ENCODE measurements at regions not wholly inside any gene's neighbourhood (a gene's known extent, or its start where the extent isn't known, plus 50 kb on each side); places are given as distances from the start of the nearest gene placed in this dataset.

DNA sequence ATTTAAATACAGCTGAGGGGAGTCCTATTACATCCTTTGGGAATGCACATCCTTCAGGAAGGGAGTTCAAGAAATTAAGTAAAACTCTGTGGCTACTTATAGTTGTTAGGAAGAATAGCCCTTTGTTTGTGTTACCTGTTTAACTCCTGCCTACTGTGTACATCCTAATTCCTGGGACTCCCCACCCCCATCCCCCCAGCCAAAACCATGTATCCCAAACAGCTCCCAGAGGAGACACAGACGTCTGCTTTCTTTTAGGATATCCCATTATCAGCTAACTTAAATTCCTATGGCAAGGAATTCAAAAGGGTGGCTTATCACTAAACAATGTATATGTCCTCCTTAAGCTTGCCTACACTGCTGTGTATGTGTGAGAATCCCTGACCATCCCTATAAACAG lies 581.7 kb downstream of the DIPK2A start:
- H3K27ac ChIP-seq, result no peak overlapping the region
- no peak for DNase-seq
- H3K27me3 ChIP-seq, result no peaks in the 10 kb centered on the region
- ATAC-seq, result no peak
- TF ChIP-seq POLR2A (IDR thresholded peaks at IDR 0.05), result no peak
- TF ChIP-seq, protein P1, sequence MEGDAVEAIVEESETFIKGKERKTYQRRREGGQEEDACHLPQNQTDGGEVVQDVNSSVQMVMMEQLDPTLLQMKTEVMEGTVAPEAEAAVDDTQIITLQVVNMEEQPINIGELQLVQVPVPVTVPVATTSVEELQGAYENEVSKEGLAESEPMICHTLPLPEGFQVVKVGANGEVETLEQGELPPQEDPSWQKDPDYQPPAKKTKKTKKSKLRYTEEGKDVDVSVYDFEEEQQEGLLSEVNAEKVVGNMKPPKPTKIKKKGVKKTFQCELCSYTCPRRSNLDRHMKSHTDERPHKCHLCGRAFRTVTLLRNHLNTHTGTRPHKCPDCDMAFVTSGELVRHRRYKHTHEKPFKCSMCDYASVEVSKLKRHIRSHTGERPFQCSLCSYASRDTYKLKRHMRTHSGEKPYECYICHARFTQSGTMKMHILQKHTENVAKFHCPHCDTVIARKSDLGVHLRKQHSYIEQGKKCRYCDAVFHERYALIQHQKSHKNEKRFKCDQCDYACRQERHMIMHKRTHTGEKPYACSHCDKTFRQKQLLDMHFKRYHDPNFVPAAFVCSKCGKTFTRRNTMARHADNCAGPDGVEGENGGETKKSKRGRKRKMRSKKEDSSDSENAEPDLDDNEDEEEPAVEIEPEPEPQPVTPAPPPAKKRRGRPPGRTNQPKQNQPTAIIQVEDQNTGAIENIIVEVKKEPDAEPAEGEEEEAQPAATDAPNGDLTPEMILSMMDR (IDR thresholded peaks at IDR 0.05), result no peak
- no peaks in the 10 kb centered on the region for H3K9me3 ChIP-seq
- intact Hi-C loops (cut with DNase I), result no loop called here
- H3K4me3 ChIP-seq, result no peak overlapping the region
- 67 to 71% methylated on average over 1 of the region's 1 CpG for WGBS, 2 donors
- no peaks in the 10 kb centered on the region for H3K4me1 ChIP-seq
- no peaks in the 10 kb centered on the region for H3K36me3 ChIP-seq (replicated peaks in 1 of 2; ENCODE audit: insufficient read depth in 1 of 2, low read depth in 2 of 2)

DNA sequence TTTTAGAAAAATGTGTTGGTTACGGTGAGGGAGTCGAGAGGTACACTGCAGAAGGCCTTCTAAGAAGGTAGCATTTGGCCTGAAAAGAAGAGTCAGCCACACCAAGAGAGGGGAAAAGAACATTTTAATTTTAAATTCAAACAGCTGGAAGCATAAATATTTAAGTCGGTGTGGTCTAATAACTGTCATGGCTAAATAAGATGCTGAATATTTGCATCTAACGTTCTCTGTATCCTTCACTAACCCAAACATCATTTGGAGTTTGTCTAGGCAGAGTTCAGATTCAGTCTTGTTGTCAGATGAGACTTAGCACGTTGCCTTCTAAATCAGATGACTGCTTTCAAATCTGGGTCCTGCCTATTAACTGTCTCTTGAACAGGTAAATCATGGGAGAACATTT lies 583.3 kb downstream of the DIPK2A start:
- DNase-seq, result no peak
- intact Hi-C loops (cut with DNase I), result no loop called here
- Histone ChIP-seq H3K4me1 (no peaks in the 10 kb centered on the region), H3K36me3 (replicated peaks in 1 of 2; ENCODE audit: insufficient read depth in 1 of 2, low read depth in 2 of 2) (no peaks in the 10 kb centered on the region), H3K4me3 (no peak overlapping the region), H3K27ac (no peak overlapping the region), H3K27me3 (no peaks in the 10 kb centered on the region), H3K9me3 (no peaks in the 10 kb centered on the region)
- ATAC-seq, result no peak
- TF ChIP-seq, protein P1 (IDR thresholded peaks at IDR 0.05), result no peak
- no peak for TF ChIP-seq POLR2A (IDR thresholded peaks at IDR 0.05)
- WGBS, 2 donors, result 75 to 81% methylated on average over 5 of the region's 5 CpGs

DNA sequence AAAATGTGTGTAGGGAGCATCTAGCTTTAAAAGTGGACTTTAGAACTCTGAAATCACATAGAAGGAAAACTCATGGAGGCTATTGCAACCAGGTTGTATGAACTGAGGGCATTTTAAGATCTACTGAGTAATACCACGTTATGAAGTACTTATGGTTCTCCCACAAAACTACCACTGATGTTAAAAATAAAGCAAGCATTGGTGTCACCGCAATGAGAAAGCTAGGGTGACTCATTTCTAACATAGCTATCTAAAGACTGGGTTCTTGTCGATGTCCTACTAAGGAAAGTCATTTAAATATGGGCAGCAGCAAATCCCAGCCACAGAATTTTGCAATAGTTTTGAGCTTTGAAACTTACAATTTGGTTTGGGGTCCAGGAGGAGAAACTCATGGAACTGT lies 584.8 kb downstream of the DIPK2A start:
- no peaks in the 10 kb centered on the region for H3K9me3 ChIP-seq
- no peak for ATAC-seq
- no peaks in the 10 kb centered on the region for H3K4me1 ChIP-seq
- H3K27me3 ChIP-seq, result no peaks in the 10 kb centered on the region
- WGBS, 2 donors, result 77 to 78% methylated on average over 3 of the region's 3 CpGs
- TF ChIP-seq, protein P1 (IDR thresholded peaks at IDR 0.05), result no peak
- no peak for TF ChIP-seq POLR2A (IDR thresholded peaks at IDR 0.05)
- intact Hi-C loops (cut with DNase I), result no loop called here
- H3K4me3 ChIP-seq, result no peak overlapping the region
- H3K36me3 ChIP-seq (replicated peaks in 1 of 2; ENCODE audit: insufficient read depth in 1 of 2, low read depth in 2 of 2), result no peaks in the 10 kb centered on the region
- no peak overlapping the region for H3K27ac ChIP-seq
- no peak for DNase-seq

DNA sequence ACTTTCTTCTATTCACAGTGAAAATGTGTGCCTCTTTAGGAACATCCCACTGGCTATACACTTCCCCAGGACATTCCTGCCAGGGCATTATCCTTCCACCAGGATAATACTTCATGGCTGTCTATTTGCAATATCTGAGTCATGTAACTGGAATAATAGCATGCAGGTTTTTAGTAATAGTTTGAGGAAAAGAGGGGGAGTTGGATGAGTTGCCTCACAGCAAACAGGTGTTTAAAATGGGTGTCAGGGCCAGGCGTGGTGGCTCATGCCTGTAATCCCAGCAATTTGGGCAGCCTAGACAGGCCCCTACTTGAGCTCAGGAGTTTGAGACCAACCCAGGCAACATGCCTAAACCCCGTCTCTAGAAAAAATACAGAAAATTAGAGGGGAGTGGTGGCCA lies 585.9 kb downstream of the DIPK2A start:
- no peaks in the 10 kb centered on the region for H3K27me3 ChIP-seq
- H3K4me3 ChIP-seq, result no peak overlapping the region
- ATAC-seq, result no peak
- no peaks in the 10 kb centered on the region for H3K9me3 ChIP-seq
- intact Hi-C loops (cut with DNase I), result no loop called here
- no peak for TF ChIP-seq POLR2A (IDR thresholded peaks at IDR 0.05)
- TF ChIP-seq, protein P1 (IDR thresholded peaks at IDR 0.05), result no peak
- no peaks in the 10 kb centered on the region for H3K4me1 ChIP-seq
- 88 to 91% methylated on average over 2 of the region's 2 CpGs for WGBS, 2 donors
- no peak for DNase-seq
- no peak overlapping the region for H3K27ac ChIP-seq
- H3K36me3 ChIP-seq (replicated peaks in 1 of 2; ENCODE audit: insufficient read depth in 1 of 2, low read depth in 2 of 2), result no peaks in the 10 kb centered on the region

DNA sequence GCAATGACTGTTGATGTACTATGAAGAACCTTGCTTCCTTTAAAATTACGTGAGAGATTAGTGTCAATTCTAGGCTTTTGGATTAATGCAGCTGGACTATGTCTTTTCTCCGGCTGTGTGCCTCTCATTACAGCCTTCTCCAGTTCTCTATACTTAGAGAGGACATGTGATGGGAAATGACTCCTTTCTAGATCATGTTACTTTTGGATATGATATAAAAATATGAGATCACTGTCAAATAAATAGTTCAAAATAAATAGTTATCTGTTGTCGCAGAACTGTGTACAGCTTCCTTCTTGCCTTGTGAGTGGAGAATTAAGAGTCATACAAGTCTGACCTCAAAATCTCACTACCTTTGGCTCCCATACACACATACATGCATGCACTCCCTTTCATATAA lies 592.4 kb downstream of the DIPK2A start:
- no peaks in the 10 kb centered on the region for H3K36me3 ChIP-seq (replicated peaks in 1 of 2; ENCODE audit: insufficient read depth in 1 of 2, low read depth in 2 of 2)
- H3K27me3 ChIP-seq, result no peaks in the 10 kb centered on the region
- no peaks in the 10 kb centered on the region for H3K4me1 ChIP-seq
- ATAC-seq (no peak), DNase-seq (no peak)
- no peak for TF ChIP-seq POLR2A (IDR thresholded peaks at IDR 0.05)
- TF ChIP-seq, protein P1 (IDR thresholded peaks at IDR 0.05), result no peak
- no peaks in the 10 kb centered on the region for H3K9me3 ChIP-seq
- no peak overlapping the region for H3K4me3 ChIP-seq
- intact Hi-C loops (cut with DNase I), result no loop called here
- no peak overlapping the region for H3K27ac ChIP-seq
- WGBS, 2 donors, result 71 to 74% methylated on average over 3 of the region's 3 CpGs

Data from body of pancreas (tissue), 4 donors.